GM10266 (cell line): ENCODE measurements at regions not wholly inside any gene's neighbourhood (a gene's known extent, or its start where the extent isn't known, plus 50 kb on each side); places are given as distances from the start of the nearest gene placed in this dataset.

Experiments
- DNase-seq: peaks from one replicate; pipeline ENCODE4 v3.0.0; 2012; ENCODE audit errors: extremely low spot score
- TF ChIP-seq, protein P1 (sequence below): IDR thresholded peaks from 2 replicates; pipeline ENCODE4 v1.5.1; 2012; ENCODE audit warnings: mild to moderate bottlenecking, low read depth; ENCODE audit not compliant: control insufficient read depth, insufficient read depth; ENCODE audit errors: missing control alignments

DNA sequence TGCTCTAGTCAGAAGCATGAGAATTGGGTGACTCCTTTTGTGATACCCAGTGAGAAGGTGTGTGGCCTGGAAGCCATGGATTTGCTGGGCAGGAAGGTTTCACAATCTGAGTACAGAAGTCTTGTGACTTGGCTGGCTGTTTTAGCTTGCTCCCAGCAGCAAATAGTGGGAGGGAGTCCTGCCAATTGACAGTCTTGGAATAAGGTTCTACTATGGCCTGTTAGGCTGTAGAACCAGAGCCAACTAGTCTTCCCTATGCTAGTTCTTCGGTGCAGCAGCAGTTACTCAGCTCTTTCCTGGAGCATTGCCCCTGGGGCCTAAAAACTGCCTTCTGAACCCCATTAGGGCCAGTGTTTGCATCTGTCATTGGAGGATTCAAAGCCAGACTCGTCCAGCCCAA is 1935.4 kb upstream of the PCDH20 start:
- no peak for DNase-seq
- TF ChIP-seq, protein P1, sequence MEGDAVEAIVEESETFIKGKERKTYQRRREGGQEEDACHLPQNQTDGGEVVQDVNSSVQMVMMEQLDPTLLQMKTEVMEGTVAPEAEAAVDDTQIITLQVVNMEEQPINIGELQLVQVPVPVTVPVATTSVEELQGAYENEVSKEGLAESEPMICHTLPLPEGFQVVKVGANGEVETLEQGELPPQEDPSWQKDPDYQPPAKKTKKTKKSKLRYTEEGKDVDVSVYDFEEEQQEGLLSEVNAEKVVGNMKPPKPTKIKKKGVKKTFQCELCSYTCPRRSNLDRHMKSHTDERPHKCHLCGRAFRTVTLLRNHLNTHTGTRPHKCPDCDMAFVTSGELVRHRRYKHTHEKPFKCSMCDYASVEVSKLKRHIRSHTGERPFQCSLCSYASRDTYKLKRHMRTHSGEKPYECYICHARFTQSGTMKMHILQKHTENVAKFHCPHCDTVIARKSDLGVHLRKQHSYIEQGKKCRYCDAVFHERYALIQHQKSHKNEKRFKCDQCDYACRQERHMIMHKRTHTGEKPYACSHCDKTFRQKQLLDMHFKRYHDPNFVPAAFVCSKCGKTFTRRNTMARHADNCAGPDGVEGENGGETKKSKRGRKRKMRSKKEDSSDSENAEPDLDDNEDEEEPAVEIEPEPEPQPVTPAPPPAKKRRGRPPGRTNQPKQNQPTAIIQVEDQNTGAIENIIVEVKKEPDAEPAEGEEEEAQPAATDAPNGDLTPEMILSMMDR = no peak

DNA sequence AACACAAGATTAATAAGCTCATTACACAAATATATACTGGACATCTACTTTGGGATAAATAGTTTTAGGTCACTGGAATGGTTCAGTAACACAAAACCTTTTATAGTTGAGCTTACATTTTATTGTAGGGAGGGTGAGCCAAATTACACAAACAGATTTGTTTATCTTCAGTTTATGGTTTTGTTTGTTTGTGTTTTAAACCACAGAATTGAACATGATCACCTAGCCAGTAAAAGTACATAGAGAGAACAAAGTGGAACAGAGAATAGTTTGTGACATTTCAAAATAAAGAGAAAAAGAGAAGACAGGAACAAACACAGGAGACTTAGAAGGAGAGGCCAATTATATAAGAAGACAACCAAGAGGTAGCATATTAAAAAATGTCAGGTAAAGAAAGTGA is 1930.2 kb upstream of the PCDH20 start:
- no peak for DNase-seq
- TF ChIP-seq, protein P1 = no peak

DNA sequence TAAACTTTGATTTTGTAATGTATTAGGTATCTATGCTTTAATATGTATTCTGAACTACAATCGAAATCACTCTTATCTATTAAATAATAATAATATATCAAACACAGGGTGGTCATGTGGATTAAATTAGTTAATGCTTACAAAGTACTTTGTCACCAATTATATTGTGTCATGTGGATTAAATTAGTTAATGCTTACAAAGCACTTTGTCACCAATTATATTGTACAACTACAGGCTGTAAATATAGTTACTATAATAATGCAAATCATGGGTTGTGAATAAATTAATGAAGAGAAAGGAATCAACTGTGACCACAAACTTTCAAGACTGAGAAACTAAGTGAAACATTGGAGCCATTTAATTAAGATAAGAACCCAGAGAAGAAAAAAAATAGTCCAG is 1929.1 kb upstream of the PCDH20 start:
- TF ChIP-seq, protein P1 = no peak
- no peak for DNase-seq

DNA sequence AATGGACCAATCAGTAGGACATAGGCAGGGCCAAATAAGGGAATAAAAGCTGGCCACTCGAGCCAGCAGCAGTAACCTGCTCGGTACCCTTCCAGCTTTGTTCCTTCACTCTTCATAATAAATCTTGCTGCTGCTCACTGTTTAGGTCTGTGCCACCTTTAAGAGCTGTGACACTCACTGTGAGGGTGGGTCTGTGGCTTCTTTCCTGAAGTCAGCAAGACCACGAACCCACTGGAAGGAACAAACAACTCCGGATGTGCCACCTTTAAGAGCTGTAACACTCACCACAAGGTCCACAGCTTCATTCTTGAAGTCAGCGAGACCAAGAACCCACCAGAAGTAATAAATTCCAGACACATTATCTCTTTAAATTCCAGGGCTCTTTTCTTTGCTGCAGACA is 1922.3 kb upstream of the PCDH20 start:
- DNase-seq = no peak

DNA sequence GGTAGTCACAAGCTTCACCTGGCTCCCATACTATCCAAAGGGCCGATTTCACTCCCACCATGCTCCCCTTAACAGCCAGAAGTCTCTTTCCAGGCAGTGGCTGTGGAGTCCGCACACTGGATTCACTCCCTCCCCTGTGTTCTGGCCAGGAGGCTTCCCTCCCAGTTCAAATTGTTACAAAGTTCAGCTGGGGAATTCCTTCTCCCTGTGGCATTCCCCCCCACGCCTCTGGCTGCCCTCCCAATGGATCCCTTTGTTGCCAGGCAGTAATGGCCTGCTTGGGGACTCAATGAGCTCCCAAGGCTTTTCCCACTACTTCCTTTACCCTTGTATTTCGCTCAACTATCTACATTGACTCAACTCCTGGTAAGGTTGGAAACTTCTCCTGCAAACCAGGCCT is 1921.4 kb upstream of the PCDH20 start:
- DNase-seq = no peak
- TF ChIP-seq, protein P1 = no peak

More for the DNA sequence above, 1922.3 kb upstream of the PCDH20 start:
- TF ChIP-seq, protein P1 = no peak

DNA sequence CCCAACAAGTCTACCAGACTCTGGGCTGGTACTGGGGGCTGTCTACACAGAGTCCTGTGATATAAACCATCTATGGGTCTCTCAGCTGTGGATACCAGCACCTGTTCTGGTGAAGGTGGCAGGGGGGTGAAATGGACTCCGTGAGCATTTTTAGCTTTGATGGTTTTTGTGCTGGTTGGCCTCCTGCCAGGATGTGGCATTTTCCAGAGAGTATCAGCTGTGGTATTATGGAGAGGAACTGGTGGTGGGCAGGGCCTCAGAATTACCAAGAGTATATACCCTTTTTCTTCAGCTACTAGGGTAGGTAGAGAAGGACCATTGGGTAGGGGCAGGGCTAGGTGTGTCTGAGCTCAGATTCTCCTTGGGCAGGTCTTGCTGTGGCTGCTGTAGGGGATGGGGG is 1920.9 kb upstream of the PCDH20 start:
- TF ChIP-seq, protein P1 = no peak
- DNase-seq = no peak

DNA sequence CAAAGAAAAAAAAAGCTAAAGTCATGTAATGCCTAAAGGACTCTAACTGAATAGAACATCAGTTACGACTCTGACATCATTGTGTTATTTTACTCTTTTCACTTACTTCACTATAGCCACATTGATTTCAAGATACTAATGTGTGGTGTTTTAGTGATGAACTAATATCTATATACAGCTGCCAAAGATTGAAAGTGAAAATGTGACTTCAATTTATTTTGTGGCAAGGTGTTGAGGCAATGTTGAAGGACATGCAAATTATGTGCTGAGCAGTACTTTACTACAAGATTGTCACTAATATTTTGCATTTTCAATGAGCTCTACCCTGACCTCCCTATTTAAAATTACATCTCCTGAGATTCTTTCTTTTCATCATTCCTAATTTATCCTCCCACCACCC is 1911.9 kb upstream of the PCDH20 start:
- TF ChIP-seq, protein P1 = no peak
- no peak for DNase-seq
